OCI-LY3 (cell line): ENCODE measurements at regions not wholly inside any gene's neighbourhood (a gene's known extent, or its start where the extent isn't known, plus 50 kb on each side); places are given as distances from the start of the nearest gene placed in this dataset.
A peak's percentile ranks its signal among the peaks of the same experiment; 100 is the strongest.

ENCODE experiments used
- H2AFZ ChIP-seq: fragments of 200-600, 300-600 bp; shearing (Covaris generic); 2 replicates; pipeline ENCODE4 v1.6.0; 2014; ENCODE audit warnings: antibody characterized with exemption, low read depth, low read length
- H3K27ac ChIP-seq: fragments of 200-600, 300-600 bp; sonication (generic); 2 replicates; pipeline ENCODE4 v1.5.1; 2014; ENCODE audit warnings: mild to moderate bottlenecking, low read length, moderate library complexity, mixed read lengths
- H3K27me3 ChIP-seq: fragments of 200-600, 300-600 bp; sonication (generic); 2 replicates; pipeline ENCODE4 v1.6.1; 2014; ENCODE audit warnings: low read depth, low read length, mixed read lengths
- H3K36me3 ChIP-seq: fragments of 200-600, 300-600 bp; sonication (generic); replicated peaks from 2 replicates; pipeline ENCODE3; 2014; ENCODE audit warnings: low read depth, low read length, mixed read lengths
- H3K4me1 ChIP-seq: fragments of 300-600, 200-600 bp; sonication (generic); 2 replicates; pipeline ENCODE4 v1.6.1; 2014; ENCODE audit warnings: low read length, mixed read lengths
- H3K4me2 ChIP-seq: fragments of 200-600, 300-600 bp; sonication (generic); 2 replicates; pipeline ENCODE4 v1.6.1; 2014; ENCODE audit warnings: low read length, mixed read lengths
- H3K4me3 ChIP-seq: fragments of 300-600, 200-600 bp; sonication (generic); 2 replicates; pipeline ENCODE4 v1.5.1; 2014; ENCODE audit warnings: antibody characterized with exemption, mild to moderate bottlenecking, low read length, moderate library complexity
- H3K79me2 ChIP-seq: fragments of 300-600, 200-600 bp; shearing (Covaris generic); 2 replicates; pipeline ENCODE4 v1.6.1; 2014; ENCODE audit warnings: mild to moderate bottlenecking, low read length, mixed read lengths
- H3K9ac ChIP-seq: fragments of 300-600, 200-600 bp; shearing (Covaris generic); 2 replicates; pipeline ENCODE4 v1.6.0; 2014; ENCODE audit warnings: mild to moderate bottlenecking, low read length, moderate library complexity
- H3K9me3 ChIP-seq: fragments of 200-600, 300-600 bp; shearing (Covaris generic); 2 replicates; pipeline ENCODE4 v1.6.1; 2014; ENCODE audit warnings: low read length, mixed read lengths; ENCODE audit not compliant: insufficient read depth
- H4K20me1 ChIP-seq: fragments of 200-600, 300-600 bp; sonication (generic); 2 replicates; pipeline ENCODE4 v1.6.1; 2016; ENCODE audit warnings: low read length, mixed read lengths; ENCODE audit not compliant: insufficient read depth
- CTCF ChIP-seq: fragments of 200-600, 300-600 bp; sonication (generic); IDR thresholded peaks from 2 replicates; pipeline ENCODE4 v1.5.1; 2014; ENCODE audit warnings: antibody characterized with exemption, low read length, low read depth
- EZH2phosphoT487 ChIP-seq: fragments of 200-600 bp; shearing (Covaris generic); IDR thresholded peaks from 2 replicates; pipeline ENCODE4 v1.6.1; 2018; ENCODE audit warnings: antibody characterized with exemption, mixed run types, low read depth

GRCh38 chr3:80297720-80298119, 529.9 kb upstream of the ROBO1 start:
- no peak overlapping the region for H3K4me3 ChIP-seq
- no peaks in the 10 kb centered on the region for H3K27me3 ChIP-seq
- no peak overlapping the region for H3K9ac ChIP-seq
- H3K9me3 ChIP-seq: no peaks in the 10 kb centered on the region
- no peak for TF ChIP-seq CTCF
- no peak for TF ChIP-seq EZH2phosphoT487
- H3K27ac ChIP-seq: no peak overlapping the region
- H3K79me2 ChIP-seq: no peaks in the 10 kb centered on the region
- H2AFZ ChIP-seq: no peak overlapping the region
- H3K4me1 ChIP-seq: no peaks in the 10 kb centered on the region
- H3K36me3 ChIP-seq: no peaks in the 10 kb centered on the region
- no peaks in the 10 kb centered on the region for H4K20me1 ChIP-seq
- H3K4me2 ChIP-seq: no peak overlapping the region

DNA sequence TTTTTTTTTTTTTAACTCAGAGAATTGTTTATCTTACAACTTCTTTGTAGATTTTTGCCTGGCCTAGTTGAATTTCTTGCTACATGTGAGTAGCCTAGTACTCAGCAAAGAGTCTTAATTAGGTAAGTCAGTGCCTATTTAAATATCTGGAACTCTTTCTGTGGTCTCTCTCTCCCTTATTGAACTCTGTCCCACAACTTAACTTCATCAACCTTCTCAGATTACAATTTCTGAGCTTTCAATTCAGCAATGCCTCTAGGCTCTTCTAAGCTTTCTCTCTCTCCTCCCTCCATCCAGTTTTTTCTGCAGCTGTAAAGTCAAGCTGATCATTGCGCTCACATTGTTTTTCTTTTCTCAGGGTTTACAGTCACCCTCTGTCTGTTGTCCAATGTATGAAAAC, 517.6 kb upstream of the ROBO1 start:
- no peak overlapping the region for H3K4me2 ChIP-seq
- no peak overlapping the region for H3K9ac ChIP-seq
- no peaks in the 10 kb centered on the region for H3K79me2 ChIP-seq
- no peaks in the 10 kb centered on the region for H4K20me1 ChIP-seq
- peak overlapping the region; percentile 41; the same call in 1 of the 2 replicates for H2AFZ ChIP-seq
- no peak overlapping the region for H3K4me3 ChIP-seq
- H3K9me3 ChIP-seq: no peaks in the 10 kb centered on the region
- no peaks in the 10 kb centered on the region for H3K4me1 ChIP-seq
- no peak overlapping the region for H3K27ac ChIP-seq
- TF ChIP-seq CTCF (no peak), EZH2phosphoT487 (no peak)
- no peaks in the 10 kb centered on the region for H3K27me3 ChIP-seq
- H3K36me3 ChIP-seq: no peaks in the 10 kb centered on the region

- no peak for TF ChIP-seq EZH2phosphoT487
- no peak for TF ChIP-seq CTCF
- Histone ChIP-seq H3K4me1 (no peaks in the 10 kb centered on the region), H3K9me3 (no peaks in the 10 kb centered on the region), H3K79me2 (no peaks in the 10 kb centered on the region), H3K4me2 (no peak overlapping the region), H3K27ac (no peak overlapping the region), H2AFZ (no peak overlapping the region), H4K20me1 (no peaks in the 10 kb centered on the region), H3K4me3 (no peak overlapping the region), H3K9ac (no peak overlapping the region), H3K36me3 (no peaks in the 10 kb centered on the region), H3K27me3 (no peaks in the 10 kb centered on the region)
These were observed 516.0 kb upstream of the ROBO1 start for GRCh38 chr3:80283783-80284182.

DNA sequence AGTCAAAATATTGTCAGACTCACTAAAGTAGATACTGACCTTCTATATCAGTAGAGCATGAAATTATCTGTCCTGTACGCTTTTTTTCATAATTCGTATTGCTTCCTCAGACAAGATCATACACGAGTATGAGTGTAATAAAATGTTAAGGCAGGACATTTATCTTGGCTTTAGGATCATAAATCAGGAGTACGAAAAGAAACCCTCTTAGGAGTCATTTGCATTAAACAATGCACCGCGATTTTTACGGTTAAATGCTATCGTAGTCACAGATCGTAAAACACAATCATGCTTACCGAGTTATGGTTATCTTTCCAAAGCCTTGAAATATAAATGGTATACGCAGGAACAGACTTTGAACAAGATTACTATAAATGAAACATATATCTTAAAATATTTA, 510.3 kb upstream of the ROBO1 start:
- Histone ChIP-seq H2AFZ (no peak overlapping the region), H4K20me1 (no peaks in the 10 kb centered on the region), H3K27ac (no peak overlapping the region), H3K4me2 (no peak overlapping the region), H3K36me3 (no peaks in the 10 kb centered on the region), H3K9ac (no peak overlapping the region), H3K9me3 (no peaks in the 10 kb centered on the region), H3K4me3 (no peak overlapping the region), H3K4me1 (no peaks in the 10 kb centered on the region), H3K79me2 (no peaks in the 10 kb centered on the region), H3K27me3 (no peaks in the 10 kb centered on the region)
- TF ChIP-seq CTCF (no peak), EZH2phosphoT487 (no peak)
